ENCODE measurements at regions not wholly inside any gene's neighbourhood (a gene's known extent, or its start where the extent isn't known, plus 50 kb on each side); places are given as distances from the start of the nearest gene placed in this dataset.

DNA sequence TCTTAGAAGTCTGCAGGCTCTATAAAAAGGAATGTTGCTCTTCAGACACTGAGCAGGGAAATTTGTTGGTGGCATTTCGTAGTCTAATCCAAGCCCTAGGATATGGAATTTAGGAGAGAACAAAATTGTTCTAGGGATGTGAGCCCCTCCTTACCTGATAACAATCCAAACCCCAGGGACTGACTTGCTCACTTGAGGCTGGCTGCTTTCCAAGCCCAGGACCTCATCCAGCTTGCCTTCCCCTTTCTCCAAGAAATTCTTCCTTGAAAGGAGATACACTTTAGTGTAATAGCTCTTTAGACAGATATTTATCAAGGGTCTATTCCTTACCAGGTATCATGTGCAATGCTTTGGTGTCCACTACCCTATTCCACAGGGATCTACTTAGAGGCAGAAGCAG is 279.8 kb downstream of the C1D start:
- TF ChIP-seq, protein P1, sequence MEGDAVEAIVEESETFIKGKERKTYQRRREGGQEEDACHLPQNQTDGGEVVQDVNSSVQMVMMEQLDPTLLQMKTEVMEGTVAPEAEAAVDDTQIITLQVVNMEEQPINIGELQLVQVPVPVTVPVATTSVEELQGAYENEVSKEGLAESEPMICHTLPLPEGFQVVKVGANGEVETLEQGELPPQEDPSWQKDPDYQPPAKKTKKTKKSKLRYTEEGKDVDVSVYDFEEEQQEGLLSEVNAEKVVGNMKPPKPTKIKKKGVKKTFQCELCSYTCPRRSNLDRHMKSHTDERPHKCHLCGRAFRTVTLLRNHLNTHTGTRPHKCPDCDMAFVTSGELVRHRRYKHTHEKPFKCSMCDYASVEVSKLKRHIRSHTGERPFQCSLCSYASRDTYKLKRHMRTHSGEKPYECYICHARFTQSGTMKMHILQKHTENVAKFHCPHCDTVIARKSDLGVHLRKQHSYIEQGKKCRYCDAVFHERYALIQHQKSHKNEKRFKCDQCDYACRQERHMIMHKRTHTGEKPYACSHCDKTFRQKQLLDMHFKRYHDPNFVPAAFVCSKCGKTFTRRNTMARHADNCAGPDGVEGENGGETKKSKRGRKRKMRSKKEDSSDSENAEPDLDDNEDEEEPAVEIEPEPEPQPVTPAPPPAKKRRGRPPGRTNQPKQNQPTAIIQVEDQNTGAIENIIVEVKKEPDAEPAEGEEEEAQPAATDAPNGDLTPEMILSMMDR (IDR thresholded peaks at IDR 0.05), result no peak
- no peak for TF ChIP-seq POLR2A (IDR thresholded peaks at IDR 0.05)

Measured in adrenal gland (tissue), 5 donors.